ENCODE measurements at regions not wholly inside any gene's neighbourhood (a gene's known extent, or its start where the extent isn't known, plus 50 kb on each side); places are given as distances from the start of the nearest gene placed in this dataset.
A peak's percentile ranks its signal among the peaks of the same experiment; 100 is the strongest.
"Not testable (repeated sequence)": the region's sequence is repeated elsewhere in the genome, so short reads cannot be mapped to it uniquely, and the experiment has no call there.

DNA sequence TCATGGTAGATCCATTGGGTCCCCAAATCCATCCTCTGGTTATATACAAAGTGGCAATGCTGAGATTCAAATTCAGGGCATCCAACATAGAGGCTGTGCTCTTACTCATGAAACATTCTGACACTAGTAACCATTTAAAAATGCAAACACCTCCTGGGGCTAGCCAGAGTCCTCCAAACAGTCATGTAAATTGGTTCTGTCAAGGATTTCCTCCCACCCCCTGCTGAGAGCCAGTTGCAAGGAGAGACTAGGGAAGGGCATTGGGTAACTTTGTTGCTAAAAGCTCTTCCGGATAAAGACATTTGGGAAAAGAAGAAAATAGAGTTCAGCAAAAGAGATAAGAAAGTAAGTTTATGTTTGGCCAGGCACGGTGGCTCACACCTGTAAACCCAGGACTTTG, 58.3 kb downstream of the ART5 start:
- not testable (repeated sequence) for DNase-seq

DNA sequence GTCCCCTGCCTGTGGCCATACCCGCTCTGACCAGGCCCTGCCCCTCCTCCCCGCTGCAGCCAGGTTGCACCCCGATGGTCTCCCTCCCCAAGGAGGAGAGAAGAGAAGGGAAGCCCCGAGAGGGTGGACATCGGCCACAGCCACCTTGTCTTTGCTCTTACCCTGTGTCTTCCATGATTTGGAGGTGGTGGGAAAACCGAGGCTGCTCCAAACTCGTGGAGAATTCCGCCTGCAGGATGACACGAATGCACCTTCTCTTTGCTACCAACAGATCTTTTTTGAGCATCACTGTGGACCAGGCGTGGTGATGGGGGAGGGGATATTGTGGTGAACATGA, 60.4 kb downstream of the ART5 start:
- DNase-seq: not testable (repeated sequence)

DNA sequence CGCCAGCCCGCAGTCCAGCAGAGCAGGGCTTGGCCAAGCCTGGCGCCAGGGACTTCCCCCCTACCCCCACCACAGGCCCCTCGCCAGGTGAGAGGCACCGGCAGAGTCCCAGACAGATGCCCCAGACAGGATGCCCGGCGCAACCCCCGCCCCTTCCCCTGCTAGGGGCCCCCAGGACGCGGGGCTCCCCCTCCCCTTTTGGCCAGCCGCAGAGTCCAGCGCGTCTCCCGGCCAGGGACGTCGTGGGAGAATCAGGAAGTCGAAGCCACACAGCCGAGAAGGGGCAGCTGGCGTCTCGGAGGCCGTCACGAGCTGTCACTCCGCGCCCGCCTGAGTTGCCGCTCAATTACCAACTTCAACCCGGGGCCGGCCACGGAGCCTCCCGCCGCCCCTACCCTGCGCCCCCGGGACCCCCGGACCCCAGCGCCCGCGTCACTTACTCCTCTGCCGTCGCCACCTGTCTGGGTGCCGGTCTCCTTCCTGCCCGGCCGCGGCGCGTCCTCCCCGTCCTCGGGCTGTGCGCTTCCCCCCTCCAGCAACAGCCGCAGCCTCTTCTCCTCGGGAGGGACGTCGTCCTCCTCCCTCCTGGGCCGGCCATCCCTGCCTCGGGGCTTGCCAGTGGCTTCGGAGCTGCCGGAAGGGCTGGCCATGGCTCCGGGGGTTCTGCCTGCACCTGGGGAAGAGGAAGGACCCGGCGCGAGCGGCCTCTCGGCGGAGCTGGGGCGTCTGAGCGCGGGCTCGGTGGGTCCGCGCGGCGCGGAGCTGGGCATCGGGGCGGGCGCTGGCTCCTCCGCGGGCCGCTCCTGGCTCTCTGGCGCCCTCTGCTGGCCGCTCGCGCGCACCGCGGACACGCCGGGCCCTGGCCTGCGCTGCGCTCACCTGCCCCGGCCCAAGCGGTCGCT, 61.1 kb downstream of the ART5 start:
- DNase-seq: peak; percentile 62

DNA sequence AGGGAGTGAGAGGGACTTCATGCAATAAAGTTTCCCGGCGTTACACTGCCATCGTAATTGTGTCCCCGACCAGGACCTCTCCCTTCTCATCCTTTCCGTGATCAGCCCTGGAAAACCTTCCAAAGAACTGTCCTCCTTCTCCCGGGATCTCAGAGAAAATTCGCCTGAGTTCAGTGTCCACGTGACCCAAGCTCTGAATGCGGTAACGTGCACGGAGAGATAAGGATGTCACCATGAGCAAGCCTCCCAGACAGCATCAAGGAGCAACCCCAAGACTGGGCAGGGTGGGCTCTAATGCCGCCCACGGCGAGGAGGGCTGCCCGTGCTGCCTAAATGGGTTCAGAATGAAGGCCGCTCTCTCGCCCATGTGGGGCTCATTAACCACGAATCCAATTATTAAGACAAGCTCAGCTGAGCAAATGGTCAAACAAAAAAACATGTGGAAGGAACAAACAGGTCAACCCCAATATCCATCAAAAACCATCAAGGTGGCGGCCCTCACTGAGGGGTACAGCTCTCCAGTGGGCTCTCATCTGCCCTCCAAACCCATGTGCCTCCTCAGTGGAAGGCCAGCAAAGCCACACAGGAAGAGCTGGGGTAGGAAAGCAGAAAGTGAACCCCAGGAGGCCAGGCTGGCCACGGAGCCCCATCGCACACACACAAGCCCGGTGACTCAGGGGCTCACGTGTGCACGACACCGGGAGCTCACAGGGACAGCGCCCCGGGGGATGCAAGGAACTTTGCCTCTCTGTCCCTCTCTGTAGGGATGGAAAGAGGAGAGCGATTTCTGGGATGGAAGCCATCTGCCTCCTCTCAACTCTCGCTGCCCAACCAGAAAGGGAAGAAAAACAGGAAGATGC, 62.0 kb downstream of the ART5 start:
- DNase-seq: not testable (repeated sequence)

DNA sequence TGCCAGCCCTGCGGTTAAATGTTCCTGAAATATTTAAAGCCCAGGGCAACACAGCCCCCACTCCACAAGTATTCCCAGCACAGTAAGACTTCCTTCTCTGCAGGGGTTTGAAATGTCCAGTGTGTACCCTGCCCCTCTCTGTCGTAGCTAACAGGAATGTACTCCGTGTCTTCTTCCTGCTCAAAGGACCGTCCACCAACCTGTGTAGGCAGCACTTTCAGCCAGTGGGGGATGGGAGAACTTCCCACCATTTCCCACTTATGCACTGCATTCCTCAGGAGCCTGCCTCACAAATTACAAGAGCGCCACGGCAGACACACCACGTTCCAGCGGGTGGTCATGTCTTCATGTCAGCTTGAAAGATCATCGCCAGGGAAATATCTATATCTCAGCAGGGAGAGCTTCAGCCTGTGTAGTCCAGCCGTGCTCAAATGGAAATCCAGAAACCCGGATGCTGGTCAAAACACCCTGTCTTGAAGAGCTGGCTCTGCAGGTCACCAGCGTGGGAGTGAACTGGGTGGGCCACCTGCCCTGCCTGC, 65.7 kb downstream of the ART5 start:
- DNase-seq: not testable (repeated sequence)

GRCh38 chr11:3572976-3573647, 68.7 kb downstream of the ART5 start:
- DNase-seq: not testable (repeated sequence)

DNA sequence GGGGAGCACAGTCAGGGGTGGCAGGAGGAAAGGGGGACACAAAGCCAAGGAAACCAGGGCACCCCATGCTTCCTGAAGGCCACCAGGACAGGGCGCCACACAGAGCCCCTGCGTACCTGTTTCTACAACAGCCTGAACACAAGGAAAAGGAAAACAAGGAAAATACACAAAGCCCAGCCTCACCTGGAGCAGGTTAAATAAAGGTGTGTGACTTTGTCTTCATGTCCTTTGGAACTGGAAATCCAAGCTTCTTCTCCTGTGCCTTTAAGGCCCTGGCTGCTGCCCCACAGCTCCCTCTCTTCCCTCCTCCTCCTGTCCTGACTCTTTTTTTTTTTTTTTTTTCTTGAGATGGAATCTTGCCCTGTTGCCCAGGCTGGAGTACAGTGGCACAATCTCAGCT, 70.0 kb downstream of the ART5 start:
- DNase-seq: not testable (repeated sequence)

GRCh38 chr11:3565838-3566237, 76.0 kb downstream of the ART5 start:
- DNase-seq: not testable (repeated sequence)

GRCh38 chr11:3564383-3564782, 77.4 kb downstream of the ART5 start:
- not testable (repeated sequence) for DNase-seq

DNA sequence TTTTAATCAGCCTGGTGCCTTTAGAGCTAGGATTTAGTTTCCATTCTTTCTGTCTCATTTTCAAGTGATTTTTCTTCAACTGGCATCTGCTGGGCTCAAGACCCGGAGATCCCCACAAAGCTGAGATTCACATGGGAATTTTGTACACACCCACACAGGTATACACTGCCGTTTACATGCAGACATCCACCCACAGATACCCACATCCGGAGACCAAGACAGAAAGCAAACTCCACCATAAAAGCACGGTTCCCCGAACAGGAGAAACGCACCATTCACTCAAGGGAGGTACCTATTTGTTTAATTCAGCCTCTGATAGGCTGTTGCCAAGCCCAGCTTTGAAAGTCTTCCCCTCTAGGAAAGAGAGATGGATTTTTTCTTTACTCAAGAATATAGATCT, 87.2 kb downstream of the ART5 start:
- peak; percentile 20 for DNase-seq

- DNase-seq: peak; percentile 25
These were observed 96.8 kb downstream of the ART5 start for GRCh38 chr11:3544990-3545389.

DNA sequence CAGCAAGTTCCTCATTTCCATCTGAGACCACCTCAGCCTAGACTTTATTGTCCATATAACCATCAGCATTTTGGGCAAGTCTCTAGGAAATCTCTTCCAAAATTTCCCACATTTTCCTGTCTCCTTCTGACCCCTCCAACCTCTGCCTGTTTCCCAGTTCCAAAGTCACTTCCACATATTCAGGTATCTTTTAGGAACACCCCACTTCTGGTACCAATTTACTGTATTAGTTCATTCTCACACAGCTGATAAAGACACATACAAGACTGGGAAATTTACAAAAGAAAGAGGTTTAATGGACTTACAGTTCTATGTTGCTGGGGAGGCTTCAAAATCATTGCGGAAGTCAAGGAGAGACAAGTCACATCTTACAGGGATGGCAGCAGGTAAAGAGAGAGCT, 103.6 kb downstream of the ART5 start:
- not testable (repeated sequence) for DNase-seq

DNA sequence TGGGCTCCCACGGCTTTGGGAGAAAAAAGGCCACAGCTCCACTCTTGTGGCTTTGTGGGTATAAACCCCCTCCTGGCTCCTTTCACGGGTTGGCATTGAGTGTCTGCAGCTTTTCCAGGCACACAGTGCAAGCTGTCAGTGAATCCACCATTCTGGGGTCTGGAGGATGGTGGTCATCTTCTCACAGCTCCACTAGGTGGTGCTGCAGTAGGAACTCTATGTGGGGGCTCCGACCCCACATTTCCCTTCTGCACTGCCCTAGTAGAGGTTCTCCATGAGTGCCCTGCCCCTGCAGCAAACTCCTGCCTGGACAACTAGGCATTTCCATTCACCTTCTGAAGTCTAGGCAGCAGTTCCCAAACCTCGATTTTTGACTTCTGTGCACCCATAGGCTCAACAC, 104.5 kb downstream of the ART5 start:
- DNase-seq: not testable (repeated sequence)

DNA sequence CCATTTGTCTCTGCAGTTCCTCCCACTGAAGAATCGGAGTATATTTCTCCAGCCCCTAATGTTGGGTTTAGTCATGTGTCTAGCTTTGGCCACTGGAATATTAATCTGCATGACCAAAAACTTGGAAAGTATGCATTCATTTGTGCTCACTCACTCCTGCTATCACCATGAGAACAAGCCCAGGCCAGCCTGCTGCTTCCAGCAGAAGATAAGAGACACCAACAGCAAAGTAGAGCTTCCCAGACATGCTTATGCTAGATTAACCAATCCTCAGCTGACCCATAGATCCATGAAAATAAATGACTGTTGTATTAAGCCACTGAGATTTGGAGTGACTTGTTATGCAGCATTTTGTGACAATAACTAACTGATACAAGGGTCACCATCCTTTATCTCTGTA, 108.8 kb downstream of the ART5 start:
- DNase-seq: not testable (repeated sequence)

DNA sequence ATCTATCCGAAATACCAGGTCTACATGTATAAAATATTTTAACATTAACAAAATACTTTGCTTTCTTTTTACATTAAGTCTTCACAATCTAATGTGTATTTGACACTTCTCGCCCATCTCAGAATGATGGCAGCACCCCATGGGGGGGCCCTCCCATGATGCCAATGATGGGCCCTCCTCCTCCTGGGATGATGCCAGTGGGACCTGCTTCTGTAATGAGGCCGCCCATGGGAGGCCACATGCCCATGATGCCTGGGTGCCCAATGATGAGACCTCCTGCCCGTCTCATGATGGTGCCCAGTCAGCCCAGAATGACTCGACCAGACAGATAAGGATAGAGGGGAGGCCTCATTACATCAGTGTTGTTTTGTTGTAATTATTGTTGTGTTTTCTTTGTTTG, 110.5 kb downstream of the ART5 start:
- not testable (repeated sequence) for DNase-seq

GRCh38 chr11:3523567-3523966, 118.2 kb downstream of the ART5 start:
- not testable (repeated sequence) for DNase-seq

GRCh38 chr11:3520905-3521304, 120.9 kb downstream of the ART5 start:
- not testable (repeated sequence) for DNase-seq

- DNase-seq: not testable (repeated sequence)
These were observed 122.0 kb downstream of the ART5 start for GRCh38 chr11:3519841-3520240.

DNA sequence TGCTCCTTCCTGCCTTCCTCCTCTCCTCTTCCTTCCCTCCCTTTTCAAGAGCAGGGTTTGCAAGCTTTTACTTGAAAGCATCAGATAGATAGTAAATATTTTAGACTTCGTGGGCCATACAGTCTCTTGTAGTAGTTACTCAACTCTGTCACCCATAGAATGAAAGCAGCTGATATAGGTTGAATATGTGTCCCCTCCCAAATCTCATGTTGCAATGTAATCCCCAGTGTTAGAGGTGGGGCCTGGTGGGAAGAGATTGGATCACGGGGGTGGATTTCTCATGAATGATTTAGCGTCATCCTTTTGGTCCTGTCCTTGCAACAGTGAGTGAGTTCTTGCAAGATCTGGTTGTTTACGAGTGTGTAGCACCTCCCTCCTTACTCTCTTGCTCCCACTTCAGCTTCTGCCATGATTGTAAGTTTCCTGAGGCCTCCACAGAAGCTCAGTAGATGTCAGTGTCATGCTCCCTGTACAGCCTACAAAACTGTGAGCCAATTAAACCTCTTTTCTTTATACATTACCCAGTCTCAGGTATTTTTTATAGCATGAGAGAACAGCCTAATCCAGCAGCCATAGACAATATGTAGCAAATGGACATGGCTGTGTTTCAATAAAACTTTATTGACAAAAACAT, 124.7 kb downstream of the ART5 start:
- not testable (repeated sequence) for DNase-seq

GRCh38 chr11:3516345-3516933, 125.4 kb downstream of the ART5 start:
- not testable (repeated sequence) for DNase-seq

DNA sequence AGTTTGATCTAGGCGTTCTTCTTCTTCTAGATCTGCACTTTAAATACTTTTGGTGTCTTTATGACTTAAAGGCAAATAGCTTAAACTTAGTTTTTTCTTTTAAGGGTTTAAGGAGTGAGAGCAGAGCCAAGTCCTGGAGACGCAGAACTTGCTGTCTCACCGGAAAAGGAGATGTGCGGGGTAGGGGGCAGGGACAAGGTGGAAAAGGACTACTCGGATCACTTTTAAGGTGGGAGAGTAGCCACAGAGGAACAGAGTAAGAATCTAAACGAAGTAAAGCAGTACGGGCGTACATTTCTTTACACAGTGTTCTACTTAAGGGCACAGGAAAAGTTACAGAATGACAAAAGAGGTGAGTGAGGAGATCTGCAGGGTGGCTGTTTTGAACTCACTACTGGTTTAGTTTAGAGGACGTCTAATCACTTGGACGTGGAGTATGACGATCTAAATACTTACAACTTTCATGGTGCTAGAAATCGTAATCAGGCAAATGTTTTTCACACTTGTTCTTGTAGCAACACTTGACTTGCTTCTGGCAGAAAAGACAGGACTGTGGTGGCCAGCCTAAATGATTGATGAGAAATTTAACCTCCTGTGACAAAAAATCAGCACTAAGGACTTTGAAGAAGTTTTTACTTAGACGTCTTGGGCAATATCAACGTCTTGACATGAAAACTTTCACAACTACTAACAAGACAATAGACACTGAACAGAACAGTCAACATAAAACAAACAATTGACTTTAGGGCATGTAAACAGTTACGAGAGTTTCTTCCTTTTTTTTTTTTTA, 127.0 kb downstream of the ART5 start:
- not testable (repeated sequence) for DNase-seq
